C4-2B (cell line): ENCODE measurements at regions not wholly inside any gene's neighbourhood (a gene's known extent, or its start where the extent isn't known, plus 50 kb on each side); places are given as distances from the start of the nearest gene placed in this dataset.
"Not testable (repeated sequence)": the region's sequence is repeated elsewhere in the genome, so short reads cannot be mapped to it uniquely, and the experiment has no call there.

ENCODE experiments used
- ZFX ChIP-seq: fragments of 450-650 bp; IDR thresholded peaks from 2 replicates; pipeline ENCODE4 v1.6.1; 2017
- TF ChIP-seq, protein P1 (sequence below): fragments of 450-650 bp; conservative IDR thresholded peaks from 2 replicates; pipeline ENCODE4 v1.5.1; 2017; ENCODE audit warnings: mild to moderate bottlenecking

DNA sequence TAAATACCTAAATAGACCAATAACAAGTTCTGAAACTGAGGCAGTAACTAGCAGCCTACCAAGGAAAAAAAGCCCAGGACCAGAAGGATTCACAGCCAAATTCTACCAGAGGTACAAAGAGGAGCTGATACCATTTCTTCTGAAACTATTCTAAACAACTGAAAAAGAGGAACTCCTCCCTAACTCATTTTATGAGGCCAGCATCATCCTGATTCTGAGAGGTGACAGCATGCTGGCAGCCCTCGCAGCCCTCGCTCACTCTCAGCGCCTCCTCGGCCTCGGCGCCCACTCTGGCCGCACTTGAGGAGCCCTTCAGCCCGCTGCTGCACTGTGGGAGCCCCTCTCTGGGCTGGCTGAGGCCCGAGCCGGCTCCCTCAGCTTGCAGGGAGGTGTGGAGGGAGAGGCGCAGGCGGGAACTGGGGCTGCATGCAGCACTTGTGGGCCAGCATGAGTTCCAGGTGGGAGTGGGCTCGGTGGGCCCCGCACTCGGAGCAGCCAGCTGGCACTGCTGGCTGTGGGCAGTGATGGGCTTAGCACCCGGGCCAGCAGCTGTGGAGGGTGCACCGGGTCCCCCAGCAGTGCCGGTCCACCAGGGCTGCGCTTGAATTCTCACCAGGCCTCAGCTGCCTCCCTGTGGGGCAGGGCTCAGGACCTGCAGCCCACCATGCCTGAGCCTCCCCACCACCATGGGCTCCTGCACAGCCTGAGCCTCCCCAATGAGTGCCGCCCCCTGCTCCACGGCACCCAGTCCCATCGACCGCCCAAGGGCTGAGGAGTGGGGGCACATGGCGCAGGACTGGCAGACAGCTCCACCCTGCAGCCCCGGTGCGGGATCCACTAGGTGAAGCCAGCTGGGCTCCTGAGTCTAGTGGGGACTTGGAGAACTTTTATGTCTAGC is 263.5 kb upstream of the CRIM1 start:
- TF ChIP-seq, protein P1, sequence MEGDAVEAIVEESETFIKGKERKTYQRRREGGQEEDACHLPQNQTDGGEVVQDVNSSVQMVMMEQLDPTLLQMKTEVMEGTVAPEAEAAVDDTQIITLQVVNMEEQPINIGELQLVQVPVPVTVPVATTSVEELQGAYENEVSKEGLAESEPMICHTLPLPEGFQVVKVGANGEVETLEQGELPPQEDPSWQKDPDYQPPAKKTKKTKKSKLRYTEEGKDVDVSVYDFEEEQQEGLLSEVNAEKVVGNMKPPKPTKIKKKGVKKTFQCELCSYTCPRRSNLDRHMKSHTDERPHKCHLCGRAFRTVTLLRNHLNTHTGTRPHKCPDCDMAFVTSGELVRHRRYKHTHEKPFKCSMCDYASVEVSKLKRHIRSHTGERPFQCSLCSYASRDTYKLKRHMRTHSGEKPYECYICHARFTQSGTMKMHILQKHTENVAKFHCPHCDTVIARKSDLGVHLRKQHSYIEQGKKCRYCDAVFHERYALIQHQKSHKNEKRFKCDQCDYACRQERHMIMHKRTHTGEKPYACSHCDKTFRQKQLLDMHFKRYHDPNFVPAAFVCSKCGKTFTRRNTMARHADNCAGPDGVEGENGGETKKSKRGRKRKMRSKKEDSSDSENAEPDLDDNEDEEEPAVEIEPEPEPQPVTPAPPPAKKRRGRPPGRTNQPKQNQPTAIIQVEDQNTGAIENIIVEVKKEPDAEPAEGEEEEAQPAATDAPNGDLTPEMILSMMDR, result not testable (repeated sequence)
- TF ChIP-seq ZFX, result not testable (repeated sequence)
